ENCODE measurements at regions not wholly inside any gene's neighbourhood (a gene's known extent, or its start where the extent isn't known, plus 50 kb on each side); places are given as distances from the start of the nearest gene placed in this dataset.
"Not testable (repeated sequence)": the region's sequence is repeated elsewhere in the genome, so short reads cannot be mapped to it uniquely, and the experiment has no call there.

GRCh38 chrX:40875476-40875875 lies 140.1 kb upstream of the MED14 start:
- no TSS peak for BruUV-seq (replicated peaks)
- Histone ChIP-seq H3K9me3 (ENCODE audit: low read length) (no peaks in the 10 kb centered on the region), H3K79me2 (ENCODE audit: insufficient read depth, low read depth, low read length) (no peaks in the 10 kb centered on the region), H4K20me1 (ENCODE audit: insufficient read depth, low read length) (no peaks in the 10 kb centered on the region), H3K4me1 (ENCODE audit: insufficient read depth, low read length, poor library complexity, severe bottlenecking) (no peaks in the 10 kb centered on the region), H2AFZ (ENCODE audit: low read length) (no peak overlapping the region), H3K36me3 (ENCODE audit: insufficient read depth, low read length) (no peaks in the 10 kb centered on the region), H3K4me2 (ENCODE audit: low read length) (no peak overlapping the region), H3K4me3 (ENCODE audit: low read depth, low read length, poor library complexity, severe bottlenecking) (no peak overlapping the region), H3K9me2 (ENCODE audit: insufficient read depth, low read length) (no peaks in the 10 kb centered on the region), H3K27ac (ENCODE audit: low read depth, low read length, poor library complexity, severe bottlenecking) (no peak overlapping the region)
- TF ChIP-seq EZH2phosphoT487 (IDR thresholded peaks at IDR 0.05; ENCODE audit: borderline replicate concordance, low read depth, low read length) (no peak), CTCF (conservative IDR thresholded peaks at IDR 0.05; ENCODE audit: low read length) (no peak)
- no peak for DNase-seq (ENCODE audit: low spot score)
- ChIA-PET POLR2A (no interaction called here), CTCF (ENCODE audit: unreplicated experiment) (no interaction called here)
- intact Hi-C loops (cut with micrococcal nuclease; ENCODE audit: unreplicated experiment): no loop called here

GRCh38 chrX:40877887-40878286 lies 142.5 kb upstream of the MED14 start:
- no peak overlapping the region for H3K4me3 ChIP-seq (ENCODE audit: low read depth, low read length, poor library complexity, severe bottlenecking)
- no peaks in the 10 kb centered on the region for H3K9me2 ChIP-seq (ENCODE audit: insufficient read depth, low read length)
- BruUV-seq (replicated peaks): no TSS peak
- no peak overlapping the region for H2AFZ ChIP-seq (ENCODE audit: low read length)
- TF ChIP-seq EZH2phosphoT487 (IDR thresholded peaks at IDR 0.05; ENCODE audit: borderline replicate concordance, low read depth, low read length) (no peak), CTCF (conservative IDR thresholded peaks at IDR 0.05; ENCODE audit: low read length) (peak; percentile 71)
- no peaks in the 10 kb centered on the region for H3K79me2 ChIP-seq (ENCODE audit: insufficient read depth, low read depth, low read length)
- intact Hi-C loops (cut with micrococcal nuclease; ENCODE audit: unreplicated experiment): no loop called here
- H4K20me1 ChIP-seq (ENCODE audit: insufficient read depth, low read length): no peaks in the 10 kb centered on the region
- CTCF ChIA-PET (ENCODE audit: unreplicated experiment): no interaction called here
- H3K27ac ChIP-seq (ENCODE audit: low read depth, low read length, poor library complexity, severe bottlenecking): no peak overlapping the region
- POLR2A ChIA-PET: interaction anchor here (0.6 to 0.7 kb wide), 2 partner anchors 90 to 236 kb away, joined by 3 to 4 read pairs; no protein-coding TSS in a partner anchor
- no peaks in the 10 kb centered on the region for H3K36me3 ChIP-seq (ENCODE audit: insufficient read depth, low read length)
- no peaks in the 10 kb centered on the region for H3K9me3 ChIP-seq (ENCODE audit: low read length)
- no peak overlapping the region for H3K4me2 ChIP-seq (ENCODE audit: low read length)
- no peaks in the 10 kb centered on the region for H3K4me1 ChIP-seq (ENCODE audit: insufficient read depth, low read length, poor library complexity, severe bottlenecking)
- peak; percentile 17 for DNase-seq (ENCODE audit: low spot score)

GRCh38 chrX:40878766-40879165 lies 143.4 kb upstream of the MED14 start:
- ChIA-PET POLR2A (no interaction called here), CTCF (ENCODE audit: unreplicated experiment) (no interaction called here)
- Histone ChIP-seq H3K4me1 (ENCODE audit: insufficient read depth, low read length, poor library complexity, severe bottlenecking) (no peaks in the 10 kb centered on the region), H3K79me2 (ENCODE audit: insufficient read depth, low read depth, low read length) (no peaks in the 10 kb centered on the region), H3K9me3 (ENCODE audit: low read length) (no peaks in the 10 kb centered on the region), H2AFZ (ENCODE audit: low read length) (no peak overlapping the region), H3K27ac (ENCODE audit: low read depth, low read length, poor library complexity, severe bottlenecking) (no peak overlapping the region), H3K36me3 (ENCODE audit: insufficient read depth, low read length) (no peaks in the 10 kb centered on the region), H3K4me2 (ENCODE audit: low read length) (no peak overlapping the region), H3K4me3 (ENCODE audit: low read depth, low read length, poor library complexity, severe bottlenecking) (no peak overlapping the region), H4K20me1 (ENCODE audit: insufficient read depth, low read length) (no peaks in the 10 kb centered on the region), H3K9me2 (ENCODE audit: insufficient read depth, low read length) (no peaks in the 10 kb centered on the region)
- TF ChIP-seq CTCF (conservative IDR thresholded peaks at IDR 0.05; ENCODE audit: low read length) (no peak), EZH2phosphoT487 (IDR thresholded peaks at IDR 0.05; ENCODE audit: borderline replicate concordance, low read depth, low read length) (no peak)
- intact Hi-C loops (cut with micrococcal nuclease; ENCODE audit: unreplicated experiment): no loop called here
- no TSS peak for BruUV-seq (replicated peaks)
- no peak for DNase-seq (ENCODE audit: low spot score)

GRCh38 chrX:40879172-40879571 lies 143.8 kb upstream of the MED14 start:
- DNase-seq (ENCODE audit: low spot score); H3K4me1 ChIP-seq (ENCODE audit: insufficient read depth, low read length, poor library complexity, severe bottlenecking); intact Hi-C loops (cut with micrococcal nuclease; ENCODE audit: unreplicated experiment); H3K27ac ChIP-seq (ENCODE audit: low read depth, low read length, poor library complexity, severe bottlenecking); H3K9me2 ChIP-seq (ENCODE audit: insufficient read depth, low read length); H3K79me2 ChIP-seq (ENCODE audit: insufficient read depth, low read depth, low read length); H2AFZ ChIP-seq (ENCODE audit: low read length); H3K4me3 ChIP-seq (ENCODE audit: low read depth, low read length, poor library complexity, severe bottlenecking); H3K4me2 ChIP-seq (ENCODE audit: low read length); BruUV-seq (replicated peaks); H3K9me3 ChIP-seq (ENCODE audit: low read length); CTCF ChIA-PET (ENCODE audit: unreplicated experiment); H4K20me1 ChIP-seq (ENCODE audit: insufficient read depth, low read length); H3K36me3 ChIP-seq (ENCODE audit: insufficient read depth, low read length); POLR2A ChIA-PET: not testable (repeated sequence)

Data from OCI-LY7 (cell line).